GM13977 (cell line): ENCODE measurements at regions not wholly inside any gene's neighbourhood (a gene's known extent, or its start where the extent isn't known, plus 50 kb on each side); places are given as distances from the start of the nearest gene placed in this dataset.

Source experiments
- DNase-seq: peaks from one replicate; pipeline ENCODE4 v3.0.0; 2012; ENCODE audit warnings: low spot score
- in situ Hi-C: fragments of 300-500 bp; cut with MboI; formaldehyde crosslinking; loops from one replicate; pipeline ENCODE4 v1.12.0; 2022; ENCODE audit warnings: low sequenced_read_pairs, low pct_unique_long_range_greater_than_20kb, mixed read lengths, inconsistent platforms; ENCODE audit not compliant: unreplicated experiment
- TF ChIP-seq, protein P1 (sequence below): IDR thresholded peaks from 2 replicates; pipeline ENCODE4 v1.5.1; 2012; ENCODE audit warnings: mild to moderate bottlenecking, control low read depth; ENCODE audit not compliant: insufficient read depth; ENCODE audit errors: extremely low read depth, missing control alignments

- TF ChIP-seq, protein P1, sequence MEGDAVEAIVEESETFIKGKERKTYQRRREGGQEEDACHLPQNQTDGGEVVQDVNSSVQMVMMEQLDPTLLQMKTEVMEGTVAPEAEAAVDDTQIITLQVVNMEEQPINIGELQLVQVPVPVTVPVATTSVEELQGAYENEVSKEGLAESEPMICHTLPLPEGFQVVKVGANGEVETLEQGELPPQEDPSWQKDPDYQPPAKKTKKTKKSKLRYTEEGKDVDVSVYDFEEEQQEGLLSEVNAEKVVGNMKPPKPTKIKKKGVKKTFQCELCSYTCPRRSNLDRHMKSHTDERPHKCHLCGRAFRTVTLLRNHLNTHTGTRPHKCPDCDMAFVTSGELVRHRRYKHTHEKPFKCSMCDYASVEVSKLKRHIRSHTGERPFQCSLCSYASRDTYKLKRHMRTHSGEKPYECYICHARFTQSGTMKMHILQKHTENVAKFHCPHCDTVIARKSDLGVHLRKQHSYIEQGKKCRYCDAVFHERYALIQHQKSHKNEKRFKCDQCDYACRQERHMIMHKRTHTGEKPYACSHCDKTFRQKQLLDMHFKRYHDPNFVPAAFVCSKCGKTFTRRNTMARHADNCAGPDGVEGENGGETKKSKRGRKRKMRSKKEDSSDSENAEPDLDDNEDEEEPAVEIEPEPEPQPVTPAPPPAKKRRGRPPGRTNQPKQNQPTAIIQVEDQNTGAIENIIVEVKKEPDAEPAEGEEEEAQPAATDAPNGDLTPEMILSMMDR, result no peak
- in situ Hi-C loops, result no loop called here
- no peak for DNase-seq
These were observed 927.7 kb downstream of the TFAP2A start for GRCh38 chr6:9487128-9487527.

DNA sequence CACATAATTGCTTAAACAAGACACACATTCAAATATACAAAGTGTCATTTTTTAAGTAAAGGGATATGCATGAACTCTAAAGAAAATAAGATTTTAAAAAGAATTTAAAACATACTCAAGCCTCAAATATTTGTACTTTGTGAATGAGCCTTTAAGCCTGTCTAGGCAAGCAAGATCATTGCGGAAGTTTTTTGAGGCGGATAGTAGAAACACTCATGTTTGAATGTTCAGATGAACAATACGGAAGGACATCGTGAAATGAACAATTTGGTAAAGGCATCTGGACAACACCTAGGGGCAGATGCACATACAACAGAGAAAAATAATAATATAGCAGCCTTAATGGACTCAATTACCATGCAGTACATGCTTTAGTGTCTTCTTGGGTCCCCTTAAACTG, 928.9 kb downstream of the TFAP2A start:
- no peak for DNase-seq
- TF ChIP-seq, protein P1, result no peak
- in situ Hi-C loops, result no loop called here

DNA sequence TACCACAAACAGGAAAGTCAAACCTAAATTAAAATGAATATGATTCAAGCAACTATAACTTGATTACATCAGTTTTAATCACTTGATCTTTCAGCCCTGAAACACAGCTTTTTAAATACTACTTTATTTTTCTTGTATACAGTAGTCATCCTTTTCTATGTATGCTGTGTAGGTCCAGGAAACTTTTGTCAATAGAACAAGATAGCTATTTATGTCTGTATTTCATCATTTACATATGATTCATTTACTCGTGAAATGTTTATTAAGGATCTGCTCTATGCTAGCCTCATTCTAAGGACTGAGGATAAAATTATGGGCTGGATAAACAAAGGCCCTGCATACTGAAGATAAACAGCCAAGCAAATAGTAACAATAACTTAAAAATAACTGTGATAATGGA, 930.2 kb downstream of the TFAP2A start:
- in situ Hi-C loops, result no loop called here
- TF ChIP-seq, protein P1, result no peak
- no peak for DNase-seq

GRCh38 chr6:9484091-9484490, 930.8 kb downstream of the TFAP2A start:
- no peak for DNase-seq
- in situ Hi-C loops, result no loop called here
- TF ChIP-seq, protein P1, result no peak

- in situ Hi-C loops, result no loop called here
- TF ChIP-seq, protein P1, result no peak
- no peak for DNase-seq
These were observed 932.7 kb downstream of the TFAP2A start for GRCh38 chr6:9482030-9482738.

DNA sequence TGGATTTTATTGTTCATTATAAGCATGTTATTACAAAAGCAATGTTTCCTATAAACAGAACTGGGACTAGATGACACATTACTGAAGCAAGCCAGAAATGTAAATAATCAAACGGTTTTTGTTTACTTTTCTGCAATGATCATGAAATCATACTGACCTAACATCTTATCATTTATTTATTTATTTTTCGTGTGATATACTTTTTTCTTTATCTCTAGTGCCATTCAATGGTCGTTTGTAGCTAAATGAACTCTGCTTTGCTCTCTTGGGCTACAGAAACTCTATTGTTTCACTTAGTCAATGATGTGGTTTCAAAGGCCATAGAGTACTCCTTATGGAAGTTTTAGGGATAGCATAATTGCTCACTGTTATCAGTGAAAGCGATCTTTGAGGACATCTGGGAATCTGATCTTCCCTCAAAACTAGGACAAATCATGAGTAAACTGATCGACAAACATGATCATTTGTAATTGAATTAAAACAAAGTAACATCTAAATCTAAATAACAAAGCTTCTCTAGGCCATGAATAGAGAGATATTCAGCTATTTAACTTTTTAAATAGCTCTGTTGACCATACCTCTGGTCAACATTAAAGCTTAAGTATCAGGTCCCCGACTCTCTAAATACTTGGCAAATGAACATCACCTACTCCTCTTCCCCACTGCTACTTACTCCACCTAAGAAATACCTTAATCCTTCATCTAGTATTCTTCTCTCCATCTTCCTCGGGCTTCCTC, 933.4 kb downstream of the TFAP2A start:
- in situ Hi-C loops, result no loop called here
- TF ChIP-seq, protein P1, result no peak
- DNase-seq, result no peak
